ENCODE measurements at regions not wholly inside any gene's neighbourhood (a gene's known extent, or its start where the extent isn't known, plus 50 kb on each side); places are given as distances from the start of the nearest gene placed in this dataset.
"Not testable (repeated sequence)": the region's sequence is repeated elsewhere in the genome, so short reads cannot be mapped to it uniquely, and the experiment has no call there.

DNA sequence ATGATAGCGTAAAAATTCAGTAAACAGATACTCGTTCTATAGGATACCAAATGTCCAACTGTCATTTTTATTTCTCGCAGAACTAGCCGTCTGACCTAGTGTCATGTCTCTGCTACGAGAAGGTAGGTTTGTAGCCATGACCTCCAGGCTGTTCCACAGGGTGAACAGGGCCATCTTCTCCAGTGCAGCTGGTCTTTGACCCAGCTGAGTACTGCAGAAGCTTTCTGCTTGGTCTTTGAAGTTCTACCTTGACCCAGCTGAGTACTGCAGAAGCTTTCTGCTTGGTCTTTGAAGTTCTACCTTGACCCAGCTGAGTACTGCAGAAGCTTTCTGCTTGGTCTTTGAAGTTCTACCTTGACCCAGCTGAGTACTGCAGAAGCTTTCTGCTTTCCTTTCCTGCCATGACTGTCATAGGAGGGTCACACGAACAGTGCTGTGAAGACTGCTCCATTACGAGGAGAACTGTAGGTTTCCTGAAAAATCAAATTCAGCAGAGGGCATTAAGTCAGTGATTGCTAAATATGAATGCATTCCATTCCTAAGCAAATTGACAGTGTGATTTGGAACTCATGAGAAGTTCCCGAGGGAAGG lies 532.8 kb upstream of the NRP1 start:
- DNase-seq (ENCODE audit: low read depth in 2 of 3, low spot score in 2 of 3): not testable (repeated sequence)

DNA sequence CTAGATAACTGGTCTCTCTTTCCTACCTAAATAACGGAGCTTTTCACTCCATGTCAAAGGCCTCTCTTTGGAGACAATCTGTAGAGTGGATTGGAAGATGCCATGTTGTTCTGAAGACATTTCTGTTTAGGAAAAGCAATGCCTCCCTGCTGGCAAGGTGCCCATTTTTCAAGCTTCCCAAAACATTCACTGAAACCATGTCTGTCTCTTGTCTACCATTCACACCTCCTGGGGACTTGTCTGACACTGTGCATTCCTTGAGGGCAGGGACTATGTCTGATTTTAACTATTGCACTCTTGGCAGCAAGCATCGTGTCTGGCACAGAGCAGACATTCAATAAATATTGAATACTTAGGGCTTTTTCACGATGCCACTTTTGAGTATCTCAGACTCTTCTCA lies 528.9 kb upstream of the NRP1 start:
- no peak for DNase-seq (ENCODE audit: low read depth in 2 of 3, low spot score in 2 of 3)

DNA sequence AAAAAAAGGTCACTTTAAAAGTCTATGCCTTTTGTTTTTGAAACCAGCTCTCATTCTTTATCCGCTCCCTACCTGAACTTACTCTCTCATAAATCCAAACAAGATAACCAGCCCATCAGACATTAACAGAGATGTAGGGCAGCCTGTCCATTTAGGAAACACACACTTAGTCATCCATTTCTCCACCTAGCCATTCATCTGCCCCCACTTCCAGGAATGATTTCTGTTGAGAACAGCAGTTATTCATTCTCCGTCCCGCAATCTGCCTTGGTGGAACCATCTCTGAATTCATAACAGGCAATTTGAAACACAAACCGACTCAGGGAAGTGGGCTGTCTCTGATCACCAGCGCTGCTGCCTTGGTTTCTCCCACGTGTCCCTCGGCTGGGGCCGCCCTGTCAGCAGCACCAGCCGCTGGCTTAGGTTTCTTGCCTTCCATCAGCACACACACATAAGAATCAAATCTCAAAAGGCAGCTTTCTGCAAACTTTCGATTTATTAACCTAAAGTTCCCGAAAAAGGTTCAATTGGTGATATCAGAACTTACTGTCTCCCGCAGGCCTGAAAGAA lies 528.2 kb upstream of the NRP1 start:
- no peak for DNase-seq (ENCODE audit: low read depth in 2 of 3, low spot score in 2 of 3)

DNA sequence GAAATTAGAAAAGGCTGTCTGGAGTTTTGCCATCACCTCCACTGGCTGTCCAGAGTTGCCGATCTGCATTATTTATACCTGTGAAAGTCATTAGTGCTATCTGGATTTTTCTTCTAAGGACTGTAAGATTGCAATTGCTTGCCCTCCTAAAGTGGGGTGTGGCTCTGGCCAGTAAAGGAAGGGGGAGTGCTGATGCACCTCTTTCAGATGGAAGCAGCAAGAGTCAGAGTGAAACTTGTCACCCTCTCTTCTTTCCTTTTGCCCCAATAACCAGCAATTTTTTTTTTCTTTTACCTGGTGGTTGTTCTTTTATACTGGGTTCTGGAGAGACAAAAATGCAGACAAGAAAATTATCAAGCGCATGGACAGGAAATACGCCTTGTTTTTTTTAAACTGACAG lies 527.4 kb upstream of the NRP1 start:
- DNase-seq (ENCODE audit: low read depth in 2 of 3, low spot score in 2 of 3): no peak

DNA sequence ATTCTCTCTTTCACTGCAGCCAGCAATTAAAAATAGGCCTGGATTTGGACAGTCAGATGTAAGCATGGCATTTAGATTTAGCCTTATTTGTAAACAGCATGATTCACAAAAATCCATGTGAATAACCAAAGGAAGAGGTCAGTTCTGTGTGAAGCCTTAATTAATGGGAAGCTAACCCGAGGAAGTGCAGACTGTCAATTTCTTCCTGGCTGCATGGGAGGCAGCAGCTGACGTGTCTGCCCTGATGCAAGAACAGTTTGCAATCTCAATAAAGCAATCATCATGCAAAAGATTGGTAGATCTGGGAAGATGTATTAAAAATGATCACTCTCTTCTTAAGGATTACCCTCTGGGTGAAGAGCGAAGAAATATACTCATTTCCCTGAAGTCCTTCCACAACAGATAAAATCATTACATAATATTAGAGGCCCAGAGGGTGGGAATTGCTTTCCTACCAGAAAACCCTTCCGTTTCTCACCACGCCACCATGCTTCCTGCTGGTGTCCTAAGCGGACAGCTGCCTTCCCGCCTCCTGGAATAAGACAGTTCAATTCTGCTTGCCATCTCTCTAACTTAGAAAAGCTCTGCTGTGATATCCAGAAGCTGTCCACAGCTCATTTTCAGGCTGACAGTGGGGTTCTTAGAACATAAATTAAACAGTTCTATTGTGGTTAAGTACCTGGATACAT lies 526.7 kb upstream of the NRP1 start:
- no peak for DNase-seq (ENCODE audit: low read depth in 2 of 3, low spot score in 2 of 3)

DNA sequence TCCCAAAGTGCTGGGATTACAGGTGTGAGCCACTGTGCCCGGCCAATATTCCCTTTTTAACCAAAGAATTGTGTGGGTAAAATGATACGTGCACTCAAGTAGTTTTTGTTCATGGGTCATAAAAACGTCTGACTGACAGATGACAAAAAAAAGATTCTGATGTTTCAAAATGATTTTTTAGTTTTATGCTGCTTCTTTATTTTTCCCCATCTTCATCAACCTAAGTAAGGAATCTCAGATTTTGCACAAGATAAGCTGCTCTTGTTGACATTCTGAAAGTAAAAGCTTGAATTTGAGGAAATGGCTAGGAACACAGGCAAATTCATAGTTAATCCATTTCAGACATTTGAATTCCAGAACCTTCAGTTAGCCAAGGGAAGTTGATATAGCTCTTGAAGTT lies 526.1 kb upstream of the NRP1 start:
- no peak for DNase-seq (ENCODE audit: low read depth in 2 of 3, low spot score in 2 of 3)

DNA sequence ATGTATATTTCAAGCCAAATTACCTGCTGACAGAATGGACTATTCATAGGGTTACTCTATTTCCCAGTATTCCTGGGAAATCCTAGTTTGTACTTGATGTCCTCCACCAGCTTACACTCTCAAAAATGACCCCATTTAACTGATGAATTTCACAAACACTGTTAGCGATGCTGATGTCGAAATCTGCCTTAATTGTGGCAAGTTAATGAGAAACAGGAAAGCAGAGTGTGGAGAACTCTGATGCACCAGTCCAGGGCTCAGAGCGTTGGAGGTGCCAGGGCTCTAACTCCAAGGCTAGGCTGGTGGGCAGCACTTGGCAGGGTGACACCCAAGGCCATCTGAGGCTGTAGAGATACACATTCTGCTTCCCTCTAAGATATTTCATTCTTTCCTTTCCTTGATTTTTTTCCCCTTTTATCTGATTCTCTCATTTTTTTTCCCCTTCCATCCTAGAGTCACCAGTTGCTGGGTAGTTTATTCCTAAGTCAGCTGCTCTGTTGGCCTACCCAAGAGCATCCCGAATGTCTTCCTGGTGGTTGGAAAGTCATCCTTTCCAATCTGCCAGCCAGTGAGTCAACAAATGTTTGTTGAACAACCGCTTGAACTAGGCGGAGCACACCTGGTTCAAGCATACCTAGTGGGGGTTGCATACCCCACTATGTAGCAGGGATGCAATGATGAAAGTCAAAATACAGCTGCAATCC lies 525.0 kb upstream of the NRP1 start:
- no peak for DNase-seq (ENCODE audit: low read depth in 2 of 3, low spot score in 2 of 3)

DNA sequence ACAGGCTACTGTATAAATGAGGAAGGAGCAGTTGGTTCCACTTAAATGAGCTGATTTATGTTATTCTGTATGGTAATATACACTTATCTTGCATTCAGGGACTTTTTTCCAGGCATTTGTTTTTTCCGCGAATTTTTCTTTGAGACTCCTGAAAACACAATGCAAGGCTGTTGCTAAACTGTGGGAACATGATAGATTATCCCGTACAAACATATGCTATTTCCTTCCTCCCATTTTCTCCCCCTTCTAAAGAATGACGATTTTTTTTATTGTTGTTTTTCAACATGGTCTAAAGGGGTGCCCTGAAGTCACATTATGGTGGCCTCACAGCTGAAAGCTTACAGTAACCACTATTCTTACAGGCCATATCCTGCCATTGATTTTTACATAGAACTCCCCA lies 523.9 kb upstream of the NRP1 start:
- no peak for DNase-seq (ENCODE audit: low read depth in 2 of 3, low spot score in 2 of 3)

DNA sequence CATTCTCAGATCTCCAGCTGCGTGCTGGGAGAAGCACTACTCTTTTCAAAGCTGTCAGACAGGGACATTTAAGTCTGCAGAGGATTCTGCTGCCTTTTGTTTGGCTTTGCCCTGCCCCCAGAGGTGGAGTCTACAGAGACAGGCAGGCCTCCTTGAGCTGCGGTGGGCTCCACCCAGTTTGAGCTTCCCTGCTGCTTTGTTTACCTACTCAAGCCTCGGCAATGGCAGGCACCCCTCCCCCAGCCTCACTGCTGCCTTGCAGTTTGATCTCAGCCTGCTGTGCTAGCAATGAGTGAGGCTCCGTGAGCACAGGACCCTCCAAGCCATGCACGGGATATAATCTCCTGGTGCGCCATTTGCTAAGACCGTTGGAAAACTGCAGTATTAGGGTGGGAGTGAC lies 518.8 kb upstream of the NRP1 start:
- not testable (repeated sequence) for DNase-seq (ENCODE audit: low read depth in 2 of 3, low spot score in 2 of 3)

DNA sequence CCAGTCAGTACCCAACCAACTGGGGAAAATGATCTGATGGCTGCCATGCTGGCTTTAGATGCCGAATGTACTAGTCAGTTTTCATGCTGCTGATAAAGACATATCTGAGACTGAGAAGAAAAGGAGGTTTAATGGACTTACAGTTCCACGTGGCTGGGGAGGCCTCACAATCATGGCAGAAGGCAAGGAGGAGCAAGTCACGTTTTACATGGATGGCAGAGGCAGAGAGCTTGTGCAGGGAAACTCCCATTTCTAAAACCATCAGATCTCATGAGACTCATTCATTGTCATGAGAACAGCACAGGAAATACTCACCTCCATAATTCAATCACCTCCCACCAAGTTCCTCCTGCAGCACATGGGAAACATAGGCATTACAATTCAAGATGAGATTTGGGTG lies 508.9 kb upstream of the NRP1 start:
- no peak for DNase-seq (ENCODE audit: low read depth in 2 of 3, low spot score in 2 of 3)

DNA sequence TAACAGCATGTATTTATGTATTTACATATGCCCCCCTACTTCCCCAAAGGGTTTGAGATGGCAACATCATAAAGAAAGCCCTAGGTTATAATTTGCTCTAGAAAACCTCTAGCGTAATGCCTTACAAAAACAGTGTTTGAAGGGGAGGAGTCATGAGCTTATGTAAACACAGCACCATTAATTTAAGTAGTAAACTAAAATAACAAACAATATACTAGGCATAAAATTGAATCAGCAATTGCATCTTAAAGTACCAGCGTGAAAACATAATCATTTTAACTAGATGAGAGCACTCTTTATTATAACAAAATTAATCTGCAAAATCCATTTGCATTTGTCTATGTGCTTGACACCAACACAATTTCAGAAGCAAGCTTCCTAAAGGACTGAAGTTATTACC lies 507.2 kb upstream of the NRP1 start:
- no peak for DNase-seq (ENCODE audit: low read depth in 2 of 3, low spot score in 2 of 3)

DNA sequence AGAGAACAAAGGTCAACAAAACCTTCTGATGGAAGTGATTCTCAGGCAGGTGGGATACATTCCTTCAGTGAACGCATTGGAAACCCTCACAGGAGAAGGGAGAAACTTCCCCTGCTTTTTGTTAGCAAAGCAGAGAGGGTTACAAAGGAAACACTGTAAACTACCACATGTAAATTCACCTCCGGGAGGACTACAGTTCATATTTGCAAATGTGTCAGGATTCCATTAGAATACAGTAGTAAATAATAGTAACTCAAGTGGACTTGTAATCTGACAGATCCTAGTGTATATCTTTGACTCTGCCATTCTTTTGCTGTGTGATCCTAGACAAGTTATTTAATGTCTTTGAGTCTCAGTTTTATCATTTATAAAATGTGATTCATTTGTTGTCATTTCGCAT lies 504.3 kb upstream of the NRP1 start:
- no peak for DNase-seq (ENCODE audit: low read depth in 2 of 3, low spot score in 2 of 3)

DNA sequence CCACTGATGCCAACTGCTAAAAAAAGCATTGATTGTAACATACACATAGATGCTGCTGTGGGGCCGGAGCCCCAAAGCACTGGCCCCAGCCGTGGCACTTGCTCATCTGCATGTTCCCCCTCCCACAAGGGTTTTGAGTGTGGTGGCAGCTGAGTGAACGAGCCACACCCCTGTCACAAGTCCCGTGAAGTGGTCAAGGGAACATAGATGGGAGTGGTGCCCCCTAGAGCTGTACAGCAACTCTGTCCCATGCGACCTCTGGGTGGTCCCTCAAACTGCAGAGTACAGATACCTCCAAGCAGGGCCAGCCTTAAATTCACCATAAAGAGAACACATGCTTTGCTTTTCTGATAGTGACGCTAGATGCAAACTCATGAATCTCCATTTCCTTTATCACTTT lies 503.3 kb upstream of the NRP1 start:
- no peak for DNase-seq (ENCODE audit: low read depth in 2 of 3, low spot score in 2 of 3)

DNA sequence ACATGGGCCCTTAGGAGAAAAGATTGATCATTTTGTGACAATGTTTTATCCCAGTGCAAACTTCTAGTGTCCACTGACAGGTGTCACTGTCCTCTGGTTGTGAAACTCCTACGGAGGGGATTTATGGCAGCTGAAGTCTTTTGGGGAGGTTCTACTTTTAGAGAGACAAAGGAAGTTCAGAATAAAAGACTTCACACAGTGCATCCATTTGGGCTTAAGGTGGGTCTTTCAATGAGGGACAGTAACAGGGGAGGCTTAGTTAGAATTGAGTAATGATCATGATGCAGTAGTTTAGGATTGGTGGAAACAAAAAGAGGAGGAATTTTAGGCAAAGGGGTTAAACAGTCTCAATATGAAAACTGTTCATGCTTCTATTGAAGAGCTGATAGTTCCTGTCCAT lies 501.1 kb upstream of the NRP1 start:
- no peak for DNase-seq (ENCODE audit: low read depth in 2 of 3, low spot score in 2 of 3)

DNA sequence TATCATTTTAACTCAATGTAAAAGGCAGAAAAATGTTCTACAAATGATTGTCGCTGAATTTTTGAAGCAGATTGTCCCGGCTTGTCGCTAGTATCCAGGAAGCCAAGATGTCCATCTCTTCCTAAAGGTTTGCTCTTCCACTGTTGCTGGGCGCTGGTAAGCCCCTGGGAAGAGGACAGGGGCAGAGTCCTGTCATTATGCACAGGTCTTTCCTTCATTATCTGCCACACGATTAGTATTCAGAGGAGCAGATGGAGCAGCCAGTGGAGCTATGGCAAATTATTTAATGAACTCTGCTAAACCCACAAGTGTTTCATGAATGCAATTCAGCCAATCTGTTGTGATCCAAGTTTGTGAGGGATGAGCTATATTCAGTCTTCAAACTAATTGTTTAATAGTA lies 499.1 kb upstream of the NRP1 start:
- DNase-seq (ENCODE audit: low read depth in 2 of 3, low spot score in 2 of 3): no peak

DNA sequence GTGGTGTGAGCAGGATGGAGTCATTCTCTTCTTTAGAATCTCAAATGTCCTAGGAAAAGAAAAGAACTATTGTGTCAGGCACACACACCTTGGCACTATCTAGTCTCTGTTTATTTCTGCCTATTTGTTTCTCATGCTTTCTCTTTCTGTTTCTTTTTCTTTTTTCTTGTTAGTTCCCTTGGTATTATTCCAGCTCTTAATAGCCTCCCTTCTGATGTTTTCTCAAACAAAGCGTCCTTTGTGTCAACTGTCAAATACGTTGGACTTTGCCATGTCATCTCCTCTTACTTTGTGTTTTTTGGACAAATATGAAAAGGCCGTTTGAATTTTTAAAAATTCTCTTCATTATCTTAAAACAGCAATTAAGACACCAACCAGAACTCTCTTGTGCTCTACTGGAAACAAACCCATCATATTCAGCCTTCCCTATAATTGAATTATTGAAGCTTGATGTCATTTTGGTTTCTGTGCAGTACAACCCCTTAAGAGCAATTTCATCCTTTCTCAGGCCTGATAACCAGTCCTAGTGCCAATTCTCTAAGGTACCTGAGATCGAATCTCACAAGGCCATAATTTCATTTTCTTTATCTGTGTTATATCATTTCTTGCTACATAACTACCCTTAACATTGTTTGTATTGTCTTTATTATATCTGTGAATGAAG lies 497.8 kb upstream of the NRP1 start:
- DNase-seq (ENCODE audit: low read depth in 2 of 3, low spot score in 2 of 3): no peak

DNA sequence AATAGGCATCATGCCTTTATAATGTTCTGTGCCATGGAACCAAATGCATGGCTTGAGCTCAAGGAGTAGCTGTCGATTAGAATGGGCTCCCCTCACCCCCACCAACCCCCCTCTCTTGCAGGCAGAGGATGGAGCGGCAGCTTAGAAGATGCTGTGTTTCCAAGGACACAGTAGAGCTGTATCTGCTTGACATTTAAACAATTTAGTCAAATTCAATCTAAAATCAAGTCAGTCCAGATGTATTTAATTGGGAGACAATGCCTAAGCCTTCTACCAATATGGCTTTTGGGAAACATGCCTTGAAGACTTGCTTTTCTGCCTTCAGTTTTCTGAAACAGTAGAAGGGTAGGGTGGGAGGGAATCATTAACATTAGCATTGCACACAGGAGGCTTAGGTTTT lies 497.1 kb upstream of the NRP1 start:
- no peak for DNase-seq (ENCODE audit: low read depth in 2 of 3, low spot score in 2 of 3)

DNA sequence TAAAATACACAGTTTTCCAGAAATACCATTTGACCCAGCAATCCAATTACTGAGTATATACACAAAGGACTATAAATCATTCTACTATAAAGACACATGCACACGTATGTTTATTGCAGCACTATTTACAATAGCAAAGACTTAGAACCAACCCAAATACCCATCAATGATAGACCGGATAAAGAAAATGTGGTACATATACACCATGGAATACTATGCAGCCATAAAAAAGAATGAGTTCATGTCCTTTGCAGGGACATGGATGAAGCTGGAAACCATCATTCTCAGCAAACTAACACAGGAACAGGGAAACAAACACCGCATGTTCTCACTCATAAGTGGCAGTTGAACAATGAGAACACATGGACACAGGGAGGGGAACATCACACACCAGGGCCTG lies 495.4 kb upstream of the NRP1 start:
- not testable (repeated sequence) for DNase-seq (ENCODE audit: low read depth in 2 of 3, low spot score in 2 of 3)

DNA sequence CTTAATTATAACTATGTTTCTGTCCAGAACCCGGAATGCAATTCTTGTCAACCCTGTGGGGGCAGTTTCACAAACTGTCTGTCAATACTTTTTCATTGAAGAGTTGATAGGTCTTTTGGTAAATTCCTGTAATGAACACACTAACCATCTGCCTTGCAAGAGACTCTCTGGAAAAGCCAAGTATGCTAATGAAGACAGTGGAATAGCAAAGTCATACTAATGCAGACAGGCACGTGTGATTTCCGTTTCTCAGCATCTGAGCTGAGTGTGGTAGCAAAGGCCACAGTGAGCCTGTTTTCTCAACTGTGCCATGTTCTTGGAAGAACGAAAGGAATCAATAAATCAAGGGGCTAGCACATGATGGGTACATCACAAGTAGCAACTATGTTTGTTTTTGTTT lies 494.1 kb upstream of the NRP1 start:
- DNase-seq (ENCODE audit: low read depth in 2 of 3, low spot score in 2 of 3): no peak

DNA sequence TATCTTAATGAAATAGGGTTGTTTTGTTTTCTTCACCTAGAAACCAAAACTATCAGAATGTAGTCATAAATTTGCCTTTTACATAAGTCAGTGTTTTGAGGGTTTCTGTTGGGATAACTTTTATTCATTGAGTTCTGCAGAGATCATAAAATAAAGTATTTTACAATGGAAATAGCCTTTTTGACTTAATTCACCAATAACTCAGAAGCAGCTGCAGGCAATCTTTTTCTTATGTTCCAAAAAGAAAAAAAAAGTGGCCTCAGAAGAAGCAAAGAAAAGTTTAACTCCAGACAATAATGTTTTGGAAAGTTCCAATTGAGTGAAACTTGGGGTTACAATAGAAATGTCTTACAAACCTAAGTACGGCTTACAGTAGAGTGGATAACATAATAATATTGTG lies 491.7 kb upstream of the NRP1 start:
- no peak for DNase-seq (ENCODE audit: low read depth in 2 of 3, low spot score in 2 of 3)

DNA sequence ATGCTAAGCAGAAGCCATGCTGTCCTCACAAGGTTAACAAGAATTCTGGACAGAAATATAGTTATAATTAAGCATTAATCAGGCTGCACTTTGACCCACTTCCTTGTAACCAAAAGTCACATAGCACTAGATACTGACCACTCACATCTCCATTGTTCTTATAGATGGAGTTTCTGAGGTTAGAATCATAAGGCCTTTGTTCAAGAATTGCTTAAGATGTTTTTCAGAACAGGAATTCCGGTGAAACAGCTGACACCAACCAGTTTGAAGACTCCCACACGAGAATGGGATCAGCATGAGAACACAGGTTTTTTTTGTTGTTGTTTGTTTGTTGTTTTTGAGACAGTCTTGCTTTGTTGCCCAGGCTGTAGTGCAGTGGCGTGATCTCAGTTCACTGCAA lies 488.3 kb upstream of the NRP1 start:
- DNase-seq (ENCODE audit: low read depth in 2 of 3, low spot score in 2 of 3): no peak

DNA sequence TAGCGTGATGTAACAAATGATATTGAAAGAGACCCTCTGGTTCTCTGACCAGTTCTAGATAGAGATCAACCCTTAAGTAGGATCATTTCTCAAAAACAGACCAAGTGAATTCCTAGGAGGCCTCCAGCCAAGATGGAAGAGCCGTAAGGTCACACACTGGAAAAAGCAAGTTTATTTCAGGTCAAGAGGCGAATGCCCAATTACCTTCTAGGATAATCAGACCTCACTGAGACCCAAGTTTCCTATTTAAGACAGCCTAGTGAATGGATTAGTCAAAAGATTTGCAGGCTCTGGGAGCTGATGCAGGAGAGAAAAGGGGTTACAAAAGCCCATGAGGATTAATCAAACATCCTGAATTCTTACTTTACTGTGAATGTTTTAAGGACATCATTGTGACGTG lies 486.1 kb upstream of the NRP1 start:
- no peak for DNase-seq (ENCODE audit: low read depth in 2 of 3, low spot score in 2 of 3)
